ENCODE measurements at regions not wholly inside any gene's neighbourhood (a gene's known extent, or its start where the extent isn't known, plus 50 kb on each side); places are given as distances from the start of the nearest gene placed in this dataset.

DNA sequence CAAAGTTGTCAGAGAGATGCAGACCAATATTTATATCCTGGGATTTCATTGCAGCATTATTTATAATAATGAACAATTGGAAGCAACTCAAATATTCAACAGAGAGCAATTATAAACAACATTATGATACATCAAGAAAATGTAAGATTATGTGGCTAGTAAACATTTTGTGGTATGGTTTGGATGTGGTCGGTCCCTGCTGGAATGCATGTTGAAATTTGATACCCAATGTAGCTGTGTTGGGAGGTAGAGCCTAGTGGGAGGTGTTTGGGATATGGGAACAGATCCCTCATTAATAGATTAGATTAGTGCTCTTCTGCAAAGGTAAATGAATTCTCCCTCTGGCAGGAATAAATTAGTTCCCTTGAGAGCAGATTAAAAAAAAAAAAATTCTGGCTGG lies 350.9 kb downstream of the ANKRD30A start (continued):
- TF ChIP-seq ZBTB10 (CRISPR knock-in tag; IDR thresholded peaks at IDR 0.05; ENCODE audit: borderline replicate concordance) (no peak), GPN1 (CRISPR knock-in tag; IDR thresholded peaks at IDR 0.05; ENCODE audit: borderline replicate concordance) (no peak), HMGXB4 (CRISPR knock-in tag; IDR thresholded peaks at IDR 0.05; ENCODE audit: borderline replicate concordance in 1 of 2, low read depth in 1 of 2) (no peak), ZBTB2 (CRISPR knock-in tag; IDR thresholded peaks at IDR 0.05; ENCODE audit: low read depth) (no peak)

- Histone ChIP-seq H3K9me3 (ENCODE audit: low read length) (no peaks in the 10 kb centered on the region), H3K27ac (ENCODE audit: extremely low read length, insufficient read depth, low read length) (no peak overlapping the region), H3K27me3 (ENCODE audit: control insufficient read depth in 1 of 2, insufficient read depth in 2 of 2, low read length in 2 of 2) (no peaks in the 10 kb centered on the region; a peak in 1 of 5 replicates), H4K20me1 (ENCODE audit: insufficient read depth, low read length) (no peaks in the 10 kb centered on the region), H3K79me2 (ENCODE audit: insufficient read depth, low read length) (no peaks in the 10 kb centered on the region), H3K9ac (ENCODE audit: insufficient read depth, low read depth, low read length) (no peak overlapping the region), H2AFZ (ENCODE audit: low read length) (no peak overlapping the region), H3K4me1 (ENCODE audit: insufficient read depth, low read length) (no peaks in the 10 kb centered on the region), H3K36me3 (replicated peaks in 1 of 2; ENCODE audit: control insufficient read depth in 1 of 2, insufficient read depth in 2 of 2, low read length in 2 of 2) (no peaks in the 10 kb centered on the region), H3K4me3 (replicated peaks in 1 of 3; ENCODE audit: insufficient read depth in 1 of 3, low read depth in 2 of 3, low read length in 3 of 3) (no peak overlapping the region), H3K4me2 (ENCODE audit: low read depth, low read length) (no peak overlapping the region)
- intact Hi-C loops (cut with micrococcal nuclease; ENCODE audit: unreplicated experiment) (no loop called here), in situ Hi-C loops (cut with HindIII; ENCODE audit: extremely low pct_ligation_motif_present, low pct_unique_long_range_greater_than_20kb) (loop anchor here (25.0 kb wide), 1 partner anchor 587 kb away; no protein-coding TSS in a partner anchor)
- DNase-seq (ENCODE audit: low spot score) = no peak
- no peak for FAIRE-seq
- POLR2A ChIA-PET = no interaction called here
- ATAC-seq = no peak
- BruUV-seq (replicated peaks) = no TSS peak
- CTCF ChIA-PET (ENCODE audit: low intra/inter-chr PET ratio, low total read pairs) = no interaction called here
- 63% methylated on average over 9 of the region's 9 CpGs for WGBS (ENCODE audit: low lambda C conversion rate)
- TF ChIP-seq THYN1 (CRISPR knock-in tag; IDR thresholded peaks at IDR 0.05; ENCODE audit: borderline replicate concordance, low read depth) (no peak), ZNF343 (CRISPR knock-in tag; IDR thresholded peaks at IDR 0.05) (no peak), YY1 (IDR thresholded peaks at IDR 0.05; ENCODE audit: insufficient read depth, insufficient replicate concordance, low read depth, low read length) (no peak), ZNF75D (CRISPR knock-in tag; IDR thresholded peaks at IDR 0.05; ENCODE audit: borderline replicate concordance) (no peak), HINFP (CRISPR knock-in tag; IDR thresholded peaks at IDR 0.05; ENCODE audit: low read depth) (no peak), SSRP1 (CRISPR knock-in tag; IDR thresholded peaks at IDR 0.05) (no peak), FOXK2 (IDR thresholded peaks at IDR 0.05) (no peak), DDIT3 (CRISPR knock-in tag; IDR thresholded peaks at IDR 0.05) (no peak), ELF4 (CRISPR knock-in tag; IDR thresholded peaks at IDR 0.05; ENCODE audit: borderline replicate concordance) (no peak), HMG20A (CRISPR knock-in tag; IDR thresholded peaks at IDR 0.05; ENCODE audit: borderline replicate concordance) (no peak)
These were observed 349.2 kb downstream of the ANKRD30A start for GRCh38 chr10:37474645-37475044.

All from HepG2 (cell line).